LNCaP clone FGC (cell line): ENCODE measurements at regions not wholly inside any gene's neighbourhood (a gene's known extent, or its start where the extent isn't known, plus 50 kb on each side); places are given as distances from the start of the nearest gene placed in this dataset.

ENCODE experiments used
- DNase-seq: peaks from one replicate; pipeline ENCODE4 v3.0.0-alpha.2; 2011; ENCODE audit warnings: low read depth
- H3K4me3 ChIP-seq: 2 replicates; pipeline ENCODE4 v1.5.1; 2011; ENCODE audit warnings: mild to moderate bottlenecking, low read depth, low read length, control low read depth
- TF ChIP-seq, protein P1 (sequence below): IDR thresholded peaks from 2 replicates; pipeline ENCODE4 v1.5.1; 2012; ENCODE audit warnings: mild to moderate bottlenecking; ENCODE audit not compliant: control insufficient read depth, insufficient read depth; ENCODE audit errors: extremely low read depth

DNA sequence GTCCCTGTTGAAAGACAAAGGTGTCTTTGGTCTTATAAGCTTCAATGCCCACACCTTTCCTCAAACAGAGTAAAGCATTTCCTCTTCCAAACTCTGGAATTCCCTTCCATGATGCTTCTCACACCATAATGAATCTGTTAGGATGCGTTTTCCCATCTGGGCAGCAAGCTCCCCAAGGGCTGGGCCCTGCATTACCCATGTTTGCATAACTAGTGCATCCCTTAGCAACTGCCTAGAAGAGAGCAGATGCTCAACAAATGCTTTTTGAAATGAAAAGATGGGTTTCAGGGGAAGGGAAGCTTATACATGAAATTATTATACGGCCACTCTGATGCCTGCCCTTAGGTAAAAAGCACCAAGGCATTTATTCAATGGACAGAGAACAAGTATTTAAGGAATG lies 124.5 kb upstream of the CCL2 start:
- DNase-seq: no peak
- TF ChIP-seq, protein P1, sequence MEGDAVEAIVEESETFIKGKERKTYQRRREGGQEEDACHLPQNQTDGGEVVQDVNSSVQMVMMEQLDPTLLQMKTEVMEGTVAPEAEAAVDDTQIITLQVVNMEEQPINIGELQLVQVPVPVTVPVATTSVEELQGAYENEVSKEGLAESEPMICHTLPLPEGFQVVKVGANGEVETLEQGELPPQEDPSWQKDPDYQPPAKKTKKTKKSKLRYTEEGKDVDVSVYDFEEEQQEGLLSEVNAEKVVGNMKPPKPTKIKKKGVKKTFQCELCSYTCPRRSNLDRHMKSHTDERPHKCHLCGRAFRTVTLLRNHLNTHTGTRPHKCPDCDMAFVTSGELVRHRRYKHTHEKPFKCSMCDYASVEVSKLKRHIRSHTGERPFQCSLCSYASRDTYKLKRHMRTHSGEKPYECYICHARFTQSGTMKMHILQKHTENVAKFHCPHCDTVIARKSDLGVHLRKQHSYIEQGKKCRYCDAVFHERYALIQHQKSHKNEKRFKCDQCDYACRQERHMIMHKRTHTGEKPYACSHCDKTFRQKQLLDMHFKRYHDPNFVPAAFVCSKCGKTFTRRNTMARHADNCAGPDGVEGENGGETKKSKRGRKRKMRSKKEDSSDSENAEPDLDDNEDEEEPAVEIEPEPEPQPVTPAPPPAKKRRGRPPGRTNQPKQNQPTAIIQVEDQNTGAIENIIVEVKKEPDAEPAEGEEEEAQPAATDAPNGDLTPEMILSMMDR: no peak
- H3K4me3 ChIP-seq: no peak overlapping the region

DNA sequence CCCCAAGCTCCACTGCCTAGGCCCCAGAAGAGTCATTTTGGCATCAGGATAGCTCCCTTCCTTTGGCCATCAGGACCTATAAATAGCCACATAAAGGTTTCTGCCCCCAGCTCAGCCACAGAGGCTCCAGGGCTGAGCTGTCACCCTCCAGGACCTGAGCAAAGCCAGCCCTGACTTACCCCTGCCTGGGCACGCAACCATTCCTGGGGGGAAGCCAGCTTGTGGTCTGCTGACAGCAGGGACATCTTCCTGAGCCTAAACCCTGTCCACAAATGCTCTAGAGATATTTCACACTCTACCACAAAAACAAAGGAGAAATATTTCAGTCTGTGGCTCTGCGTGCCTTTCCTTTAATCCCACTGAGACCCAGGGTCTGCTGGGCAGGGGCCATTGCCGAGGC lies 123.7 kb upstream of the CCL2 start:
- TF ChIP-seq, protein P1: no peak
- no peak overlapping the region for H3K4me3 ChIP-seq
- DNase-seq: no peak

DNA sequence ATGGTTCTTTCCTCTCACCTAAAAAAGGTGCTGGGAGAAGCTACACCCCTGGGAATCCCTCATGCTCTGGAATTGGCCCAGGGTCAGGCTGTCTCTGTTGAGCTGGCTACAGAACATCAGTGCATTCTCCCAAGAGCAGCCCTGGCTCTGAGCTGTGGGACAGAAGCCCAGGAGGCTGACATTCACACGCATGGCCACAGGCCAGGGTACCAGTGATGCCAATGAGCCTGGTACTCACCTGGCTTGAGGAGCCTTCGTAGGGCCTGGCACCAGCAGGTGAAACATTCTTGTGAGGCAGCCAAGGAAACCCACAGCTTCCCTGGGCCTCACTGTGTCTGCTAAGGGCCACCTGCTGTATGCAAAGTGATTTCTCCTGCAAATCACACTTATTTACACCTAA lies 121.7 kb upstream of the CCL2 start:
- no peak for DNase-seq
- TF ChIP-seq, protein P1: no peak
- H3K4me3 ChIP-seq: no peak overlapping the region

DNA sequence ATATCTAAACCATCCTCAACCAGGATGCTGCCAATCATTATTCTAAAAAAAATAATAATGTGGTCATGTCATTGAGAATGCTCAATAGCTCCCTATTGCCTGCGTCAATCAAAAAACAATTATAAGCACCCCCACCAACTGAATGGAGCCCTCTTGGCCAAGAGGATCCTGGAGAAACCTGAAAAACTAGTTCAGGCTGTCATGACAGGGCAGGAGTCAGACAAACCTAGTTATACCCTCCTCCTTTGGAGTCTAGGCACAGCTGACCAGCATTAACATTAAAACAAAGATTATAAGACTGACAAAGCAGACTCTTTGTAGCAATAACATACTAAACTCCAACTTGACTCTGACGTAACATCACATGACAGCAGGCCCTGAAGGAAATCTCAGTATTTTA lies 119.2 kb upstream of the CCL2 start:
- TF ChIP-seq, protein P1: no peak
- H3K4me3 ChIP-seq: no peak overlapping the region
- no peak for DNase-seq

DNA sequence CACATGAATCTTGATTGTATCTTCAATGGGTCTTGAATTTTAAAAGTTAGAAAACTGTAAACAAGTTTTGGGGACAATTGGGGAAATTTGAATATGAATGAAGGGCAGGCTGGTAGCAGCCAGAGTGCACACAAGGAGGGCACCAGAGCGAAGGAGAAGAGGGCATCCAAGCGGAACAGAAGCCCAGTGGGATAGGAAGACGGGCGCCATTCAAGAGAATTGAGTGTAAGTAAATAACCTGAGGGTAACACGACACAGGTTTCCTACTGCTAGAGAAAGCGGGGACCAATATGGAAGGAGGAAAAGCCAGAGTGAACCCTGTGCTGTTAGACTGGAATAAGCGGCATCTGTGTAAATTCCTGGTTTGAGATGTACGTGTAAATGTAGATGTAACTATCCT lies 115.1 kb upstream of the CCL2 start:
- DNase-seq: no peak
- no peak overlapping the region for H3K4me3 ChIP-seq
- TF ChIP-seq, protein P1: no peak

DNA sequence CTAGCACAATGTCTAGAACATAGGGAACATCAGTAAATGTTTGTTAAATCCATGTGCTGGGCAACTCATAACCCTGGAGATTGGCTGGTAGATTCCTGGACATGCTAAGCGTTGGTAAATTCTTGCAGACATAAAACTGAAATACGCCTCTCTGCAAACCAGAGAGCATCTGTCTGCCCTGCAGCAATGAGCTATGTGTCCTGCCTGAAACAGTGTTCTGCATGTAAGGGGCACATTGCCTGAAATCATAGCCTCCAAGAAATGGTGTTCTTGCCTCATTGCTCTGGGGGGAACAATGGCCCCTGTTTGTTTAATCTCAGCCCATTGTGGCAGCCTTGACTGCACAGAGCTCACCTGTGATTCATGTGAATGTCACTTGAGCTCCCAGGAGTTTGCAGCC lies 113.5 kb upstream of the CCL2 start:
- TF ChIP-seq, protein P1: no peak
- no peak overlapping the region for H3K4me3 ChIP-seq
- DNase-seq: no peak

DNA sequence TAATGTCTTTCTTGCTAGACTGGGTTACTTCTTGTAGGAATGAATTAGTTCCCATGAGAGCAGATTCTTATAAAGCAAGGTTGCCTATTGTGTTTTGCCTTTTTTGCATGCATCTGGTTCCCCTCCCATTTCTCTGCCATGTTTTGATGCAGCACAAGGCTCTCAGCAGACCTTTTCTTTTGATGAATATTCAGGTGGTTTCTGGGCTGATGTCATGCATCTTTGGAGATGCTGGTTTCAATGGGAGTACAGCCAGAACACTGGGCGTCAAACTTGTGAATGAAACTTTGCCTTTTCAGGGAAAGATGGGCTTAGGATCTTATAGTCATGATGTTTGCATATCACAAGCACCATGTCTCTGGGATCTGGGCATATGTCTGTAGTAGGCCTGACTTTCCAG lies 111.7 kb upstream of the CCL2 start:
- TF ChIP-seq, protein P1: no peak
- DNase-seq: no peak

More for the DNA sequence above, 111.7 kb upstream of the CCL2 start:
- H3K4me3 ChIP-seq: no peak overlapping the region
